OCI-LY7 (cell line): ENCODE measurements at regions not wholly inside any gene's neighbourhood (a gene's known extent, or its start where the extent isn't known, plus 50 kb on each side); places are given as distances from the start of the nearest gene placed in this dataset.
"Not testable (repeated sequence)": the region's sequence is repeated elsewhere in the genome, so short reads cannot be mapped to it uniquely, and the experiment has no call there.

Experiments used
- BruUV-seq: library from RNA; stranded (reverse); fragments of 400-500 nt; replicated peaks from 2 replicates; lab custom pipeline; 2021; lab: Mats Ljungman, UMichigan
- CTCF ChIA-PET: fragments of 300-600 bp; sonication (Branson Sonifier 250); formaldehyde crosslinking; loops from one replicate; lab custom pipeline; 2022; ENCODE audit warnings: antibody characterized with exemption; ENCODE audit not compliant: unreplicated experiment; lab: Charles Lee
- POLR2A ChIA-PET: fragments of 300-600 bp; sonication (Branson Sonifier 250); formaldehyde crosslinking; loops from one replicate; lab custom pipeline; 2022; ENCODE audit warnings: antibody characterized with exemption; lab: Charles Lee
- DNase-seq: peaks from one replicate; pipeline ENCODE4 v3.0.0-alpha.2; 2015; ENCODE audit warnings: low spot score
- H2AFZ ChIP-seq: fragments of 200-600 bp; sonication (generic), shearing (Covaris generic); 2 replicates; pipeline ENCODE4 v1.6.1; 2014; ENCODE audit warnings: mild to moderate bottlenecking, antibody characterized with exemption, low read length, moderate library complexity
- H3K27ac ChIP-seq: fragments of 200-600 bp; sonication (generic); 2 replicates; pipeline ENCODE4 v1.5.1; 2014; ENCODE audit warnings: mixed run types, low read depth, mild to moderate bottlenecking, moderate library complexity, low read length, inconsistent platforms; ENCODE audit not compliant: poor library complexity, severe bottlenecking
- H3K36me3 ChIP-seq: fragments of 200-600 bp; sonication (generic); 2 replicates; pipeline ENCODE4 v1.6.1; 2014; ENCODE audit warnings: mild to moderate bottlenecking, antibody characterized with exemption, low read length, moderate library complexity, mixed read lengths; ENCODE audit not compliant: insufficient read depth
- H3K4me1 ChIP-seq: fragments of 200-600 bp; sonication (generic); 2 replicates; pipeline ENCODE4 v1.5.1; 2014; ENCODE audit warnings: mild to moderate bottlenecking, low read length; ENCODE audit not compliant: insufficient read depth, poor library complexity, severe bottlenecking
- H3K4me2 ChIP-seq: fragments of 200-600 bp; sonication (generic); 2 replicates; pipeline ENCODE4 v1.6.1; 2014; ENCODE audit warnings: mild to moderate bottlenecking, low read length
- H3K4me3 ChIP-seq: fragments of 200-600 bp; sonication (generic); 2 replicates; pipeline ENCODE4 v1.5.1; 2014; ENCODE audit warnings: mild to moderate bottlenecking, low read depth, low read length; ENCODE audit not compliant: poor library complexity, severe bottlenecking
- H3K79me2 ChIP-seq: fragments of 200-600 bp; sonication (generic); 2 replicates; pipeline ENCODE4 v1.6.1; 2016; ENCODE audit warnings: low read depth, mild to moderate bottlenecking, low read length, moderate library complexity, mixed read lengths; ENCODE audit not compliant: insufficient read depth
- H3K9me2 ChIP-seq: fragments of 200-600 bp; sonication (generic); 2 replicates; pipeline ENCODE4 v1.6.1; 2016; ENCODE audit warnings: mild to moderate bottlenecking, low read length, mixed read lengths; ENCODE audit not compliant: insufficient read depth
- H3K9me3 ChIP-seq: fragments of 200-600 bp; sonication (generic); 2 replicates; pipeline ENCODE4 v1.6.1; 2014; ENCODE audit warnings: mild to moderate bottlenecking, mixed run types, low read length, mixed read lengths
- H4K20me1 ChIP-seq: fragments of 200-600 bp; sonication (generic); 2 replicates; pipeline ENCODE4 v1.6.1; 2014; ENCODE audit warnings: mild to moderate bottlenecking, antibody characterized with exemption, low read length, moderate library complexity, mixed read lengths; ENCODE audit not compliant: insufficient read depth
- CTCF ChIP-seq: fragments of 200-600 bp; sonication (generic); conservative IDR thresholded peaks from 2 replicates; pipeline ENCODE4 v1.5.1; 2014; ENCODE audit warnings: mild to moderate bottlenecking, antibody characterized with exemption, low read length, moderate library complexity, mixed read lengths
- EZH2phosphoT487 ChIP-seq: fragments of 200-600 bp; sonication (generic); IDR thresholded peaks from 2 replicates; pipeline ENCODE4 v1.6.1; 2018; ENCODE audit warnings: low read depth, borderline replicate concordance, mild to moderate bottlenecking, mixed run types, antibody characterized with exemption, low read length, moderate library complexity, mixed read lengths
- intact Hi-C: fragments of 100-400 bp; cut with micrococcal nuclease; formaldehyde crosslinking; loops from one replicate; pipeline ENCODE4 v1.10.0; 2022; ENCODE audit not compliant: unreplicated experiment

DNA sequence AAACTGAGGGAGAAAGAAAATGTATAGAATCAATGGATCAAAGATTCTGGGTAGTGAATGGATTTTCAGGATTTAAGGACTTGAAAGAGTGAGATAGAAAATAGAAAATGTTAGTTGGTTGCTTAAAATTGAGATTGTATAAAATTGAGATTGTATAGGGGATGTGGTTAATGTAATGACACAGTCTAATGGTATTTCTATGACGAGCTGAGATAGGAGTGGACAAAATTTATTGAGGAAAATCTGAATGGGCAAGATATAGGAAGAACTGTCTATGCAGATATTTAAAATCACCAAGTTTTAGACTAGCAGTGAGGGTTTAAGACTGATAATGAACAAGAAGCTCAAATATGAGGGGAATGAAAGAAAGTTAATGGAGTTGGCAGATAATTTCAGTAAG is 406.6 kb downstream of the NYAP2 start:
- Histone ChIP-seq H3K9me3 (no peaks in the 10 kb centered on the region), H3K79me2 (no peaks in the 10 kb centered on the region), H3K9me2 (no peaks in the 10 kb centered on the region), H3K27ac (no peak overlapping the region), H4K20me1 (no peaks in the 10 kb centered on the region), H3K4me2 (no peak overlapping the region), H2AFZ (no peak overlapping the region), H3K36me3 (no peaks in the 10 kb centered on the region), H3K4me3 (no peak overlapping the region), H3K4me1 (no peaks in the 10 kb centered on the region)
- intact Hi-C loops = no loop called here
- no TSS peak for BruUV-seq
- ChIA-PET POLR2A (interaction anchor here (0.5 to 0.7 kb wide), 2 partner anchors 688 to 1350 kb away, joined by 3 read pairs; no protein-coding TSS in a partner anchor), CTCF (no interaction called here)
- TF ChIP-seq CTCF (no peak), EZH2phosphoT487 (no peak)
- DNase-seq = no peak

GRCh38 chr2:225802076-225802475 is 402.6 kb downstream of the NYAP2 start:
- DNase-seq, H3K4me1 ChIP-seq, H3K27ac ChIP-seq, H3K4me2 ChIP-seq, CTCF ChIA-PET, POLR2A ChIA-PET, H2AFZ ChIP-seq, H4K20me1 ChIP-seq, H3K4me3 ChIP-seq, H3K79me2 ChIP-seq, intact Hi-C loops, H3K36me3 ChIP-seq, BruUV-seq, H3K9me2 ChIP-seq, H3K9me3 ChIP-seq: not testable (repeated sequence)

GRCh38 chr2:225797394-225797793 is 397.9 kb downstream of the NYAP2 start:
- no peak for TF ChIP-seq EZH2phosphoT487
- no peak for TF ChIP-seq CTCF
- Histone ChIP-seq H3K27ac (no peak overlapping the region), H3K4me2 (no peak overlapping the region), H3K36me3 (no peaks in the 10 kb centered on the region), H4K20me1 (no peaks in the 10 kb centered on the region), H3K4me1 (no peaks in the 10 kb centered on the region), H3K79me2 (no peaks in the 10 kb centered on the region), H2AFZ (no peak overlapping the region), H3K9me3 (no peaks in the 10 kb centered on the region), H3K4me3 (no peak overlapping the region), H3K9me2 (no peaks in the 10 kb centered on the region)
- CTCF ChIA-PET = no interaction called here
- POLR2A ChIA-PET = interaction anchor here (0.5 kb wide), 1 partner anchor 17 kb away, joined by 3 read pairs; no protein-coding TSS in a partner anchor
- no peak for DNase-seq
- intact Hi-C loops = no loop called here
- BruUV-seq = no TSS peak
